ENCODE measurements at regions not wholly inside any gene's neighbourhood (a gene's known extent, or its start where the extent isn't known, plus 50 kb on each side); places are given as distances from the start of the nearest gene placed in this dataset.

DNA sequence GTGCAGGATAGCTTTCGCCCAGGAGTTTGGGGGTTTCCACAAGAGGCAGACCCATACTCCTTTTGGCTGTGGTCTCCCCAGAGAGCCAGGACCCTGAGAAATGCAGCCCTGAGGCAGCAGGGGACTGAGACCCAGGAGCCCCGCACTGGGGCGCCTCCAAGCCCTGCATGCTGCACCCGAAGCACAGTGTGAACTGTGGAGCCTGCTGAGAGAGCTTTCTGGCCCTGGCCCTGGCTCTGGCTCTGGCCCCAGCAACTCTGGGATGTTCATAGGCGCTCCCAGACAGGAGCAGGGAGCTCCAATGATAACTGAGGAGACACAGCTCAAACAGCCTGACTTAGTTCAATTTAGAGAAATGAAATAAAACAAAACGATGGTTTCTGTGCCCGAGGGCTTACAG, 96.4 kb upstream of the TEX51 start:
- intact Hi-C loops (cut with micrococcal nuclease; ENCODE audit: unreplicated experiment), result no loop called here
- no peak overlapping the region for H3K4me2 ChIP-seq
- no peaks in the 10 kb centered on the region for H3F3A ChIP-seq (ENCODE audit: insufficient read depth, low read depth)
- no peak overlapping the region for H3K27ac ChIP-seq
- CTCF ChIA-PET, result no interaction called here
- DNase-seq, result no peak
- H3K27me3 ChIP-seq (ENCODE audit: insufficient read depth, low read depth), result peaks cover 97% of the 10 kb centered on the region
- no peaks in the 10 kb centered on the region for H3K9me2 ChIP-seq (ENCODE audit: insufficient read depth)
- H3K4me1 ChIP-seq (replicated peaks; ENCODE audit: insufficient read depth), result no peaks in the 10 kb centered on the region
- no peaks in the 10 kb centered on the region for H3K36me3 ChIP-seq (ENCODE audit: low read depth)
- H3K79me2 ChIP-seq (ENCODE audit: low read depth), result no peaks in the 10 kb centered on the region
- H2AFZ ChIP-seq, result no peak overlapping the region
- no TSS peak for BruUV-seq (replicated peaks)
- TF ChIP-seq EZH2 (IDR thresholded peaks at IDR 0.05; ENCODE audit: low read depth) (no peak), CTCF (conservative IDR thresholded peaks at IDR 0.05) (no peak)
- POLR2A ChIA-PET (ENCODE audit: unreplicated experiment), result no interaction called here
- no peaks in the 10 kb centered on the region for H4K20me1 ChIP-seq (ENCODE audit: insufficient read depth)
- no peak overlapping the region for H3K4me3 ChIP-seq
- no peaks in the 10 kb centered on the region for H3K9me3 ChIP-seq (ENCODE audit: insufficient read depth, low read depth)

- Histone ChIP-seq H3K4me3 (no peak overlapping the region), H3K27ac (no peak overlapping the region), H3K27me3 (ENCODE audit: insufficient read depth, low read depth) (peaks cover 97% of the 10 kb centered on the region), H3K4me1 (replicated peaks; ENCODE audit: insufficient read depth) (no peaks in the 10 kb centered on the region), H3K9me3 (ENCODE audit: insufficient read depth, low read depth) (no peaks in the 10 kb centered on the region), H2AFZ (no peak overlapping the region), H4K20me1 (ENCODE audit: insufficient read depth) (no peaks in the 10 kb centered on the region), H3F3A (ENCODE audit: insufficient read depth, low read depth) (no peaks in the 10 kb centered on the region), H3K36me3 (ENCODE audit: low read depth) (no peaks in the 10 kb centered on the region), H3K9me2 (ENCODE audit: insufficient read depth) (no peaks in the 10 kb centered on the region), H3K4me2 (no peak overlapping the region), H3K79me2 (ENCODE audit: low read depth) (no peaks in the 10 kb centered on the region)
- no peak for DNase-seq
- TF ChIP-seq EZH2 (IDR thresholded peaks at IDR 0.05; ENCODE audit: low read depth) (no peak), CTCF (conservative IDR thresholded peaks at IDR 0.05) (no peak)
- ChIA-PET CTCF (no interaction called here), POLR2A (ENCODE audit: unreplicated experiment) (no interaction called here)
- intact Hi-C loops (cut with micrococcal nuclease; ENCODE audit: unreplicated experiment), result no loop called here
- BruUV-seq (replicated peaks), result no TSS peak
Observed at GRCh38 chr2:126802774-126803433, 95.8 kb upstream of the TEX51 start.

DNA sequence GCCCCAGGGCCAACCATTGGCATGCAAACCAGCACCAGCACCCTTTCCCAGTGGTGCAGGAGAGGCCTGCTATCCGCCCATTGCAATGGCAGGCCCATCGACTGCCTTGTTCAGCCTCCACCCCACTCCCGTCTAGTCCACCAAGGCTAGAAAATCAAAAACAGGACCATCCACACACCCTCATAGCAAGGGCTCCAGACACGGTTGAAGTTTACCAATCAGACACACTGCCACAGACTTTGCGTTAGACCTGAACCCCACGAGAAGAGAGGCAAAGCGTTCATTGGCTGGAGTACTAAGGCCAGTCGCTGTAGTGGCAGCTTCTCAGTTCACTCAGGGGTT, 95.3 kb upstream of the TEX51 start:
- POLR2A ChIA-PET (ENCODE audit: unreplicated experiment), result no interaction called here
- Histone ChIP-seq H3K4me3 (no peak overlapping the region), H3K4me1 (replicated peaks; ENCODE audit: insufficient read depth) (no peaks in the 10 kb centered on the region), H3F3A (ENCODE audit: insufficient read depth, low read depth) (no peaks in the 10 kb centered on the region), H3K4me2 (no peak overlapping the region), H3K27ac (no peak overlapping the region), H2AFZ (no peak overlapping the region), H4K20me1 (ENCODE audit: insufficient read depth) (no peaks in the 10 kb centered on the region), H3K36me3 (ENCODE audit: low read depth) (no peaks in the 10 kb centered on the region), H3K9me2 (ENCODE audit: insufficient read depth) (no peaks in the 10 kb centered on the region), H3K79me2 (ENCODE audit: low read depth) (no peaks in the 10 kb centered on the region), H3K9me3 (ENCODE audit: insufficient read depth, low read depth) (no peaks in the 10 kb centered on the region), H3K27me3 (ENCODE audit: insufficient read depth, low read depth) (peaks cover 97% of the 10 kb centered on the region)
- DNase-seq, result no peak
- TF ChIP-seq CTCF (conservative IDR thresholded peaks at IDR 0.05) (no peak), EZH2 (IDR thresholded peaks at IDR 0.05; ENCODE audit: low read depth) (no peak)
- intact Hi-C loops (cut with micrococcal nuclease; ENCODE audit: unreplicated experiment), result no loop called here
- CTCF ChIA-PET, result no interaction called here
- BruUV-seq (replicated peaks), result no TSS peak

Measured in PC-9 (cell line).